Neural crest cell (in vitro differentiated cells): ENCODE measurements at regions not wholly inside any gene's neighbourhood (a gene's known extent, or its start where the extent isn't known, plus 50 kb on each side); places are given as distances from the start of the nearest gene placed in this dataset.
"Not testable (repeated sequence)": the region's sequence is repeated elsewhere in the genome, so short reads cannot be mapped to it uniquely, and the experiment has no call there.

Source experiments
- DNase-seq: peaks from one replicate; pipeline ENCODE4 v3.0.0; 2021; ENCODE audit warnings: low read depth, mixed read lengths, low spot score
- H3K27ac Mint-ChIP-seq: one replicate; pipeline ENCODE4 v1.8.0; 2021; ENCODE audit warnings: mild to moderate bottlenecking, mixed read lengths; ENCODE audit not compliant: unreplicated experiment
- H3K27me3 Mint-ChIP-seq: 2 replicates; pipeline ENCODE4 v1.8.0; 2021; ENCODE audit warnings: low read depth, mild to moderate bottlenecking, mixed read lengths
- H3K36me3 Mint-ChIP-seq: 2 replicates; pipeline ENCODE4 v1.8.0; 2021; ENCODE audit warnings: low read depth, mild to moderate bottlenecking, mixed read lengths
- H3K4me1 Mint-ChIP-seq: 2 replicates; pipeline ENCODE4 v1.8.0; 2021; ENCODE audit warnings: mixed read lengths
- H3K4me3 Mint-ChIP-seq: one replicate; pipeline ENCODE4 v1.8.0; 2021; ENCODE audit warnings: mild to moderate bottlenecking, mixed read lengths
- H3K9me3 Mint-ChIP-seq: 2 replicates; pipeline ENCODE4 v1.8.0; 2021; ENCODE audit warnings: mixed read lengths
- CTCF ChIP-seq: fragments of 200-600 bp; sonication (generic); conservative IDR thresholded peaks from 2 replicates; pipeline ENCODE4 v1.5.0; 2021; ENCODE audit warnings: antibody characterized with exemption, mild to moderate bottlenecking

DNA sequence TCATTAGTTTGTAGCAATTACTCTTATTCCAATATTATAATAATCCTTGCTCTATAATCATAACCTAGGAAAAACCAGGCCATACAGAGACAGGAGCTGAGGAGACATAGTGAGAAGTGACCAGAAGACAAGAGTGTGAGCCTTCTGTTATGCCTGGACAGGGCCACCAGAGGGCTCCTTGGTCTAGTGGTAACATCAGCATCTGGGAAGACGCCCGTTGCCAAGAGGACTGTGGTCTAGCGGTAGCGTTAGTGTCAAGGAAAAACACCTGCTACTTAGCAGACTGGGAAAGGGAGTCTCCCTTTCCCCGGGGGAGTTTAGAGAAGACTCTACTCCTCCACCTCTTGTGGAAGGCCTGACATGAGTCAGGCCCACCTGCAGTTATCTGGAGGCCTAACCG, 97.0 kb downstream of the F11 start:
- peaks cover 18% of the 10 kb centered on the region for H3K36me3 Mint-ChIP-seq
- H3K27ac Mint-ChIP-seq, H3K27me3 Mint-ChIP-seq, H3K4me1 Mint-ChIP-seq, DNase-seq, H3K4me3 Mint-ChIP-seq: not testable (repeated sequence)
- TF ChIP-seq CTCF = peak; percentile 21
- peaks cover 28% of the 10 kb centered on the region for H3K9me3 Mint-ChIP-seq

- Mint-ChIP-seq H3K9me3 (peaks cover 26% of the 10 kb centered on the region), H3K36me3 (peaks cover 18% of the 10 kb centered on the region), H3K27ac (no peak overlapping the region), H3K4me3 (no peak overlapping the region), H3K4me1 (no peaks in the 10 kb centered on the region), H3K27me3 (no peaks in the 10 kb centered on the region)
- no peak for DNase-seq
- TF ChIP-seq CTCF = no peak
These were observed 94.6 kb downstream of the F11 start for GRCh38 chr4:186360551-186360950.

GRCh38 chr4:186351668-186352194, 85.7 kb downstream of the F11 start:
- no peak overlapping the region for H3K4me3 Mint-ChIP-seq
- no peak overlapping the region for H3K27ac Mint-ChIP-seq
- H3K4me1 Mint-ChIP-seq = no peaks in the 10 kb centered on the region
- DNase-seq = no peak
- H3K27me3 Mint-ChIP-seq = peaks cover 12% of the 10 kb centered on the region
- peaks cover 3% of the 10 kb centered on the region for H3K9me3 Mint-ChIP-seq
- TF ChIP-seq CTCF = no peak
- no peaks in the 10 kb centered on the region for H3K36me3 Mint-ChIP-seq

GRCh38 chr4:186348433-186348832, 82.4 kb downstream of the F11 start:
- TF ChIP-seq CTCF = no peak
- no peak for DNase-seq
- Mint-ChIP-seq H3K27me3 (peaks cover 15% of the 10 kb centered on the region), H3K4me3 (no peak overlapping the region), H3K4me1 (no peaks in the 10 kb centered on the region), H3K9me3 (no peaks in the 10 kb centered on the region), H3K27ac (no peak overlapping the region), H3K36me3 (no peaks in the 10 kb centered on the region)

GRCh38 chr4:186347743-186348142, 81.8 kb downstream of the F11 start:
- Mint-ChIP-seq H3K9me3 (no peaks in the 10 kb centered on the region), H3K27me3 (peaks cover 15% of the 10 kb centered on the region), H3K27ac (no peak overlapping the region), H3K36me3 (no peaks in the 10 kb centered on the region), H3K4me1 (no peaks in the 10 kb centered on the region), H3K4me3 (no peak overlapping the region)
- TF ChIP-seq CTCF = no peak
- no peak for DNase-seq

GRCh38 chr4:186345184-186345583, 79.2 kb downstream of the F11 start:
- no peaks in the 10 kb centered on the region for H3K4me1 Mint-ChIP-seq
- no peak for TF ChIP-seq CTCF
- no peak for DNase-seq

More at GRCh38 chr4:186345184-186345583, 79.2 kb downstream of the F11 start:
- Mint-ChIP-seq H3K27me3 (peaks cover 15% of the 10 kb centered on the region), H3K27ac (no peak overlapping the region), H3K36me3 (no peaks in the 10 kb centered on the region), H3K4me3 (no peak overlapping the region), H3K9me3 (no peaks in the 10 kb centered on the region)
